GDM1 (cell line): ENCODE measurements at regions not wholly inside any gene's neighbourhood (a gene's known extent, or its start where the extent isn't known, plus 50 kb on each side); places are given as distances from the start of the nearest gene placed in this dataset.

ENCODE experiments used
- DNase-seq: peaks from one replicate; lab custom pipeline; 2025; lab: John Stamatoyannopoulos, UW

- DNase-seq: peak; percentile 55
These were observed 61.1 kb upstream of the CD44 start for GRCh38 chr11:35077709-35078469.

- DNase-seq: no peak
These were observed 60.6 kb upstream of the CD44 start for GRCh38 chr11:35078470-35078735.

GRCh38 chr11:35079611-35080010, 59.4 kb upstream of the CD44 start:
- DNase-seq: no peak

- DNase-seq: peak; percentile 86
These were observed 56.4 kb upstream of the CD44 start for GRCh38 chr11:35082321-35083180.

- DNase-seq: no peak
These were observed 55.9 kb upstream of the CD44 start for GRCh38 chr11:35083181-35083430.

GRCh38 chr11:35083431-35084238, 55.3 kb upstream of the CD44 start:
- DNase-seq: peak; percentile 68

- DNase-seq: no peak
These were observed 54.0 kb upstream of the CD44 start for GRCh38 chr11:35084817-35085440.

- no peak for DNase-seq
These were observed 53.3 kb upstream of the CD44 start for GRCh38 chr11:35085531-35086165.

- peak; percentile 42 for DNase-seq
These were observed 51.3 kb upstream of the CD44 start for GRCh38 chr11:35087648-35088047.

GRCh38 chr11:35088226-35088625, 50.7 kb upstream of the CD44 start:
- no peak for DNase-seq

- no peak for DNase-seq
These were observed 50.3 kb upstream of the CD44 start for GRCh38 chr11:35088676-35089075.
